ENCODE measurements at regions not wholly inside any gene's neighbourhood (a gene's known extent, or its start where the extent isn't known, plus 50 kb on each side); places are given as distances from the start of the nearest gene placed in this dataset.

DNA sequence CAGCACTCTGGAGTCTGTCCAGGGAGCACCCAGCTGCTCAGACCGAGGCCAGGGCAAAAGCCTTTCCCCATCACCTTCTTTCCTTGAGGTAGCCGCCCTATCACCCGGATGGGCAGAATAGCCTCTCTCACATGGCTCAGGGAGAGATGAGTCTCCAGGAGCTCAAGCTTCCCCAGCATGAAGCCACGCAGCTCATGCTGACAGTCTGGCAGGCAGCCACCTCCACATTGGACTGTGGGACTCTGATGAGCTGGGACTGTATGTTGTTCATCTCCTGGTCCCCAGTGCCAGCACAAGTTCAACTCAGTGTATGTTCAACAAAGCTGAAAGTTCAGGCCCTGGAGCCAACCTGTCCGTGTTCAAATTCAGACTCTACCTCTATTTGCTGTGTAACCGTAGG, 75.2 kb upstream of the ZC3H12A start:
- TF ChIP-seq, protein P1, sequence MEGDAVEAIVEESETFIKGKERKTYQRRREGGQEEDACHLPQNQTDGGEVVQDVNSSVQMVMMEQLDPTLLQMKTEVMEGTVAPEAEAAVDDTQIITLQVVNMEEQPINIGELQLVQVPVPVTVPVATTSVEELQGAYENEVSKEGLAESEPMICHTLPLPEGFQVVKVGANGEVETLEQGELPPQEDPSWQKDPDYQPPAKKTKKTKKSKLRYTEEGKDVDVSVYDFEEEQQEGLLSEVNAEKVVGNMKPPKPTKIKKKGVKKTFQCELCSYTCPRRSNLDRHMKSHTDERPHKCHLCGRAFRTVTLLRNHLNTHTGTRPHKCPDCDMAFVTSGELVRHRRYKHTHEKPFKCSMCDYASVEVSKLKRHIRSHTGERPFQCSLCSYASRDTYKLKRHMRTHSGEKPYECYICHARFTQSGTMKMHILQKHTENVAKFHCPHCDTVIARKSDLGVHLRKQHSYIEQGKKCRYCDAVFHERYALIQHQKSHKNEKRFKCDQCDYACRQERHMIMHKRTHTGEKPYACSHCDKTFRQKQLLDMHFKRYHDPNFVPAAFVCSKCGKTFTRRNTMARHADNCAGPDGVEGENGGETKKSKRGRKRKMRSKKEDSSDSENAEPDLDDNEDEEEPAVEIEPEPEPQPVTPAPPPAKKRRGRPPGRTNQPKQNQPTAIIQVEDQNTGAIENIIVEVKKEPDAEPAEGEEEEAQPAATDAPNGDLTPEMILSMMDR (IDR thresholded peaks at IDR 0.05): no peak
- H3K9me3 ChIP-seq: no peaks in the 10 kb centered on the region
- ATAC-seq (no peak), DNase-seq (no peak)
- no peak overlapping the region for H3K4me3 ChIP-seq
- H3K4me1 ChIP-seq (ENCODE audit: low read depth): no peaks in the 10 kb centered on the region
- intact Hi-C loops (cut with DNase I, micrococcal nuclease): no loop called here
- no peaks in the 10 kb centered on the region for H3K36me3 ChIP-seq (ENCODE audit: low read depth)

DNA sequence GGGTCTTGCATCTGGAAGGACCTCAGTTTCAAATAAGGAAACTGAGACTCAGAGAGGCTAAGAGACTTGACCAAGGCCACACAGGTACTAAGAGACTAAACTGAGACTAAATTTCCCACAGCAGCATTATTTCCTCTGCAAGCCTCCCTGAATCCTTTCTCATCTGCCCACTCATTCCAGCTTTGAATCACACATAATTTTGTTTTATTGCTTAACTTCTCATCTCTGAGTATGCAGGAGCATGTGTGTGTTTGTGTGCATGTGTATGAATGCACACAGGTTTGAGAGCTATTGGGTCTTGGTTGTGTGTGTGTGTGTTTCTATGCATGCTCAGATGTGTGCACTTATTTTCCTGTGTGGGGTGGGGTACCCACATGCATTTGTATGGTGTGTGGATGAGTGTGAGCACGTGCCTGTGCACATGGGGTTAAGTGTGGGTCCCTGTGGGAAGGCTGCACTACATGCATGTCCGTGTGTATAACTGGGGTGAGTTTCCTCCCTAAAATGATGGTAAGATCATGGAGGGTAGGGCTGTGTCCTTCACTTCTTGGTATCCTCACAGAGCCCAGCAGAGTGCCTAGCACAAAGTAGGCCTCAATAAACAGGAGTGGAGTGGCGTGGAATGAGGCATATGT, 74.4 kb upstream of the ZC3H12A start:
- intact Hi-C loops (cut with DNase I, micrococcal nuclease): no loop called here
- Histone ChIP-seq H3K4me1 (ENCODE audit: low read depth) (no peaks in the 10 kb centered on the region), H3K4me3 (no peak overlapping the region), H3K9me3 (no peaks in the 10 kb centered on the region), H3K36me3 (ENCODE audit: low read depth) (no peaks in the 10 kb centered on the region)
- TF ChIP-seq, protein P1 (IDR thresholded peaks at IDR 0.05): no peak
- ATAC-seq (no peak), DNase-seq (no peak)

DNA sequence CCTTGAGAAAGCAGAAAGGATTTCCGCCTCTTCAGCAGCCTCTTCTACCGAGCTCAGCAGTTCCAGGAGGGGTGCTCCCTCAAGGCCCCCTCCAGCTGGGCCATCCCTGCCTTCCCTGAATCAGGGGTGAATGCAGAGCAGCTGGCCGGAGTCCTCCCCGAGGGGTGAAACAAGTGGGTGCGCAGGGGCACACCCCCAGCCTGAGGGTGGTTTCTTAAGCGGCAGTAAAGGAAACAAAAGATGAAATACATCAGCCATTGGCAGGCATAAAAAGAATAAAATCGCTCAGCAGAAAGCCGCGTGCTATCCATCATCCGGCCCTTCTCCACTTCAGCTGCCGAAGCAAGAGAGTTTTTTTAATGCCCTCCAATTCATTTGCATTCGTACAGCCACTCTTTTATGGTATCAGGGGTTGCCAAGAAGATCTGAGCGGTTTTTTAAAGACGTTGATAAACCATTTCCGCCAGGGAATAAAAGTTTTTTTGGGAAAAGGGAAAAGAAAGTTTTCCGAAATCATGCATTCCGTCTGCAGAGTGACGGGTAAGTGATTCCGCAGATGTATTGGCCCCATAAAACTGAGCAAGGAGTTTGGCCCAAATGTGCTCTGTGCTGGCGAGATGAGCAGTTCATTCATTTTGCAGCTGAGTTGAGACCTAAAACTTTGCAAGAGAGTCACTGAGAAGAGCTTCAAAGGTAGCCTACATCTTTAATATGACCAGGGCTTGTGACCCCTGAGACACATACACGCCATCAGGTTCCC, 73.7 kb upstream of the ZC3H12A start:
- TF ChIP-seq, protein P1 (IDR thresholded peaks at IDR 0.05): no peak
- H3K36me3 ChIP-seq (ENCODE audit: low read depth): no peaks in the 10 kb centered on the region
- no peaks in the 10 kb centered on the region for H3K9me3 ChIP-seq
- intact Hi-C loops (cut with DNase I, micrococcal nuclease): no loop called here
- no peaks in the 10 kb centered on the region for H3K4me1 ChIP-seq (ENCODE audit: low read depth)
- H3K4me3 ChIP-seq: no peak overlapping the region
- ATAC-seq: no peak
- DNase-seq: no peak

DNA sequence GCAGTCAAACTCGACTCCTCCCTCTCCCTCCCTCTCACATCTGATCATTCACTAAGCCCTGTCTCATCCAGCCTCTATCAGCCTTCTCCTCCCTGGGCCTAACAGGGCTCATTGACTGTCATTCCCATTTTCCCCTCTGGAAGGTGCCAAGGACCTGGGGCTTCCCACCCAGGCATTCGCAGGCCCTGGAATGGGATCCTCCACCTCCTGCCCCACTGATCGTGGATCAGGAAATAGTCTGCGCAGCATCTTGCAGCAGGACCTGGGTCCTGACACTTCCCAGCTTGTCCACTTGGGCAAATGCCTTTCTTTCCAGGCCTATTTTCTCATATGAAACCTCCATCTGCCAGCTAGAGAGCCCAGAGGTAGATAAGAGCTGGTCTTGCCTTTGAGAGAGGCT, 71.2 kb upstream of the ZC3H12A start:
- no peaks in the 10 kb centered on the region for H3K4me1 ChIP-seq (ENCODE audit: low read depth)
- TF ChIP-seq, protein P1 (IDR thresholded peaks at IDR 0.05): no peak
- no peaks in the 10 kb centered on the region for H3K9me3 ChIP-seq
- DNase-seq: no peak
- no peak overlapping the region for H3K4me3 ChIP-seq
- intact Hi-C loops (cut with DNase I, micrococcal nuclease): no loop called here
- H3K36me3 ChIP-seq (ENCODE audit: low read depth): no peaks in the 10 kb centered on the region
- no peak for ATAC-seq

DNA sequence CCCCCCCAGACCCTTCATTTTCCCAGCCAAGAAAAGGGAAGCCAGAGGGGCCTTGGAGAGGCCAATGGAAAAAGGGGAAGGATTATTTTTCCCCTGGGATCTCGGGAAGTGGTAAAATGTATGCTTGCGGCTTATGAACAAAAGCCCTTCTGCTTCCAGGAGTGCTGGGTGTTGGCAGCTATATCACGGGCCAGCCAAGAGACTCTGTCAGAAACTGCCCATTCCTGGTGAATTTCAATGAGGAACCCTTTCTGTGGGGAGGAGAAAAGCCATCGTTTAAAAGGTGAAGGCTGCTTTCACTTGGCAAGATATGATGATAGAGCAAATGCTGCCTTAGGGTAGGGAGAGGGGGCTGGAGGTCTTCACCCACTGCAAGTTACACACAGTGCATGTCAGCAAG, 69.7 kb upstream of the ZC3H12A start:
- TF ChIP-seq, protein P1 (IDR thresholded peaks at IDR 0.05): no peak
- Histone ChIP-seq H3K4me3 (no peak overlapping the region), H3K9me3 (no peaks in the 10 kb centered on the region), H3K36me3 (ENCODE audit: low read depth) (no peaks in the 10 kb centered on the region), H3K4me1 (ENCODE audit: low read depth) (no peaks in the 10 kb centered on the region)
- ATAC-seq: no peak
- DNase-seq: no peak
- intact Hi-C loops (cut with DNase I, micrococcal nuclease): no loop called here

All from mucosa of descending colon (tissue), 3 donors.